Subcutaneous abdominal adipose tissue (tissue), 5 donors: ENCODE measurements at regions not wholly inside any gene's neighbourhood (a gene's known extent, or its start where the extent isn't known, plus 50 kb on each side); places are given as distances from the start of the nearest gene placed in this dataset.

Experiments
- H3K27ac ChIP-seq: one replicate; pipeline ENCODE4 v1.7.0; 2013; ENCODE audit warnings: low read depth, mild to moderate bottlenecking, inconsistent platforms, low read length, moderate library complexity
- H3K27me3 ChIP-seq, 5 donors: one replicate each; pipeline ENCODE4 v1.7.0; 2013; ENCODE audit warnings: low read length in 5 of 5, inconsistent platforms in 1 of 5; ENCODE audit not compliant: control insufficient read depth in 5 of 5, insufficient read depth in 4 of 5
- H3K36me3 ChIP-seq, 5 donors: one replicate each; pipeline ENCODE4 v1.7.0; 2013; ENCODE audit warnings: low read length in 5 of 5; ENCODE audit not compliant: control insufficient read depth in 5 of 5, insufficient read depth in 5 of 5
- H3K4me1 ChIP-seq, 5 donors: one replicate each; pipeline ENCODE4 v1.7.0; 2013; ENCODE audit warnings: low read length in 5 of 5, mild to moderate bottlenecking in 3 of 5, moderate library complexity in 1 of 5; ENCODE audit not compliant: control insufficient read depth in 5 of 5, insufficient read depth in 5 of 5
- H3K4me3 ChIP-seq, 5 donors: one replicate each; pipeline ENCODE4 v1.7.0; 2013; ENCODE audit warnings: low read length in 5 of 5, low read depth in 1 of 5
- H3K9ac ChIP-seq, 5 donors: one replicate each; pipeline ENCODE4 v1.7.0; 2013; ENCODE audit warnings: low read length in 5 of 5, mild to moderate bottlenecking in 4 of 5, moderate library complexity in 3 of 5
- H3K9me3 ChIP-seq, 5 donors: one replicate each; pipeline ENCODE4 v1.7.0; 2013; ENCODE audit warnings: low read length in 5 of 5; ENCODE audit not compliant: control insufficient read depth in 5 of 5
- donor health status: healthy.
- donor health status: healthy.
- donor health status: healthy.
- donor health status: healthy.
- donor health status: healthy.

DNA sequence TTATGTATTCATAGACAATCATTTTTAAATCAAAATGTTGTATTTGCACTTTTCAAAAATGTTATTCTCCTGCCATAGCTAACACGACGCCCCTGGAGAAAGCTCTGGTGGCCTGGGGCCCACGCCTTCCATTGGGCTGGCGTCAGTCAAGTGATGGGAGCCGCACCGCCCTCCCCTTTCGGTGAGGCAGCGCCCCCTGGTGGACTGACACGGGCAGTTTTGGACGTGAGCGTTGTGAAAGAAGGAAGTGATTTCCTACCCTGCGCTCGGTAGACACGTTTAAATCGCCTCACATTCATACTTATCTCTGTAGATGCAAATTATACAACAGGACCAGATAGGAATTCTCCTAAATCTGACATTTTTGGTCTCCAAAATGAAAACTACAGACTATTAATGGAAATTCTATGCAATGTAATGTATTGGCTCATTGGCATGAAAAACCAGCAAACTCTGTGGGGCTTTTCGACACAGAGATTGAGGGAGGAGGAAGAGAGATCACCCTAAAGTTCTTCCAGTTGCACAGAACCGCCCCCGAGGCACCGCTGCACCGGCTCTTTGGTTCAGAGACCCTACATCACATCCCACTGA is 326.2 kb upstream of the SOX11 start:
- no peaks in the 10 kb centered on the region for H3K36me3 ChIP-seq

DNA sequence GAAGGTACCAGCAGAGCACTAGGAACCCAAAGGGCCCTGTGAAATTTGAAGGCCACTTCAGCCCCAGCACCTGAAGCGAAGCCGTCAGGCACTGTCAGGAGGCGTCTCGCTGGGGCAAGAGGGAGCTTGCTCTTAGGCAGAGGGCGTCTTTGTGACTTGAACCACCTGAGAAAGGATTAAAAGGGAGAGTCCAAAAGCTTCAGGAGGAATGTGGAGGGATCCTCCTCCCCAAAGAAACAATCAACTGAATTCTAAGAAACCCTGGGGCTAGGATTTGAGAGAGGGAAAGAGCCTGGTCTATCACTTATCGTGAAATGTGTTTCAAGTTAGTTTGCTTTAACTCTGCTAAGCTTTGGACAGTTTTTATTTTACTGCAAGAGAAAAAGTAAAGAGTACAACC is 324.9 kb upstream of the SOX11 start:
- H3K4me3 ChIP-seq = no peak overlapping the region
- H3K27me3 ChIP-seq = peaks cover 0 to 3% (median 0%) of the 10 kb centered on the region in 5 donors

More for the DNA sequence above, 326.2 kb upstream of the SOX11 start:
- H3K4me1 ChIP-seq = no peaks in the 10 kb centered on the region
- no peaks in the 10 kb centered on the region for H3K9me3 ChIP-seq
- H3K27ac ChIP-seq = no peak overlapping the region
- H3K4me3 ChIP-seq = no peak overlapping the region
- no peak overlapping the region for H3K9ac ChIP-seq
- peaks cover 0 to 3% (median 0%) of the 10 kb centered on the region in 5 donors for H3K27me3 ChIP-seq

DNA sequence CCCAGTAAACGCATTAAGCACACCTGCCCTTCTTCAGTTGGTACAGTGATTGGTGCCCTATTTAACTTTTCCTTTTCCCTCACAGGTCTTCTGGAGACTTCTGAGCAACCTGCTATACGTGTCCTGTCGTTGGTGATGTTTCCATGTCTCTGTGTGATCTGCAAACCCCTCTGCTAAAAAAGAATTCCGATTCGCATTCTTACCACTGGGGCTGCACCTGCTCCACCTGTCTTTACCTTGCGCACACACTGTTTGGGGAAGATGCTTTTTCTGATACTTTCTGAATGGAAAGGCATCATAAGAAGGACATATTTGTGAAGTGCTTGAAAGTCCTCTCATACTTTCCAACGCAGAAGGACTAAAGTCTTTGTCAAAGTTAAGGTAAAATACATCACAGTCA is 323.9 kb upstream of the SOX11 start:
- Histone ChIP-seq H3K4me3 (no peak overlapping the region), H3K36me3 (no peaks in the 10 kb centered on the region), H3K4me1 (no peaks in the 10 kb centered on the region), H3K9me3 (no peaks in the 10 kb centered on the region), H3K9ac (no peak overlapping the region), H3K27me3 (peaks cover 0 to 5% (median under 1%) of the 10 kb centered on the region in 5 donors), H3K27ac (no peak overlapping the region)

More for the DNA sequence above, 324.9 kb upstream of the SOX11 start:
- Histone ChIP-seq H3K36me3 (no peaks in the 10 kb centered on the region), H3K9ac (no peak overlapping the region), H3K9me3 (no peaks in the 10 kb centered on the region), H3K4me1 (no peaks in the 10 kb centered on the region), H3K27ac (no peak overlapping the region)

DNA sequence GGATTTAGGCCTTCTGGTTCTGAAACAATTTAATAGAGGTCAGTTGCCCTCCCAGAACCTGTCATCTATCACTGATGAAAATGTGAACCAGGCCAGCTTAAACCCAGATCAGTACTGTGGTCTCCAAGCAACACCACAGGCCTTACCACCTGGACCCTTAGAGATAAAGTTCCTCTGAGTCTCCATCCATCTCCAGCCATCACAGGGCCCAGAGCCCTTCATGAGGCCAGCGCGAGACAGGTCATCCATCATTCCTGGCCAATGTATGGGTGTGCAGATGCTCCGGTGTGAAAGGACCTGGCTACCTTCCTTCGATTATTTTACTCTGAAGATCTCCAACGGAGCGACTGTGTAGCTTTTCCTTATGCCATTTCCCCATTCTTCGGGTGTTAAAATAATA is 322.7 kb upstream of the SOX11 start:
- no peaks in the 10 kb centered on the region for H3K36me3 ChIP-seq
- no peak overlapping the region for H3K9ac ChIP-seq
- peaks cover 0 to 5% (median 2%) of the 10 kb centered on the region in 5 donors for H3K27me3 ChIP-seq
- peaks cover 0 to 2% (median 0%) of the 10 kb centered on the region in 5 donors for H3K4me1 ChIP-seq
- no peaks in the 10 kb centered on the region for H3K9me3 ChIP-seq
- no peak overlapping the region for H3K27ac ChIP-seq
- no peak overlapping the region for H3K4me3 ChIP-seq

DNA sequence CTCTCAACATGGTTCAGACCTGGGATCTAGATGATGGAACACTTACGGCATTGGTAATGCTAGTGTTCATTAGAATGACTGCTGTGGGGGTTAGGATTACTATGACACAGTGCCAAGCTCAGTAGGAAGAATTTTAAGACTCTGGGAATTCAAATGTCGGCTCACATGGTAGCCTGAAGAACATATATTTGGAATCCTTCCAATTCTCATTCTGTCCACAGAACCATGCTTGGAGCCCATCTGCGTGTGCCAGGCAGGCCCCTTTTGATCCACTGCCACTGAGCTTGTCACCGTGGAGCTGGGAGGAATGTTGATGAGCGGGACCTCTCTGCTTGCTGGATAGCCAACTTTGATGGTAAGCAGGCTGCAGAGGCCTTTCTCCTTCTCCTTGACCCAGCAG is 322.0 kb upstream of the SOX11 start:
- no peak overlapping the region for H3K9ac ChIP-seq
- no peak overlapping the region for H3K4me3 ChIP-seq
- peaks cover 0 to 8% (median 0%) of the 10 kb centered on the region in 5 donors for H3K4me1 ChIP-seq
- H3K36me3 ChIP-seq = no peaks in the 10 kb centered on the region
- H3K27me3 ChIP-seq = peaks cover 0 to 5% (median 2%) of the 10 kb centered on the region in 5 donors
- no peaks in the 10 kb centered on the region for H3K9me3 ChIP-seq
- no peak overlapping the region for H3K27ac ChIP-seq

DNA sequence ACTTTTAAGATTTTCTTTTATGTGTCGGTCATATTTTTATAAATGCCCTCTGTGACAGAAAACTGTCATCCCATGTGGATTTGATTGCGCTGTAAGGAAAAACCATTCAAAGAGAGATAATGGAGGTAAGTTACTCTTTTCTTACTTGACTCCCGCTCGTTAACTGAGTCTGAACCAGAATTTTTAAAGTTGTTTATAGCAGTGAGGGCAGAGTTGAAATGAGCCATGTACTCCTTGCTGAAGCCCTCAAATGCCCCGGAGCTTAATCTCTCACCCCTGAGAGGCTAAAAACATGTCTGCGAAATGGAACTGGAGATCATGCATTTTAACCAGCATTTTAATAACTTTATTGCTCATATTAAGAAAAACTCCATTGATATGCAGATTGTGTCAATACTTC is 320.0 kb upstream of the SOX11 start:
- Histone ChIP-seq H3K4me1 (peaks cover 0 to 8% (median 0%) of the 10 kb centered on the region in 5 donors), H3K27me3 (peaks cover 0 to 5% (median 4%) of the 10 kb centered on the region in 5 donors), H3K36me3 (no peaks in the 10 kb centered on the region), H3K4me3 (no peak overlapping the region), H3K9me3 (no peaks in the 10 kb centered on the region), H3K27ac (no peak overlapping the region), H3K9ac (no peak overlapping the region)

DNA sequence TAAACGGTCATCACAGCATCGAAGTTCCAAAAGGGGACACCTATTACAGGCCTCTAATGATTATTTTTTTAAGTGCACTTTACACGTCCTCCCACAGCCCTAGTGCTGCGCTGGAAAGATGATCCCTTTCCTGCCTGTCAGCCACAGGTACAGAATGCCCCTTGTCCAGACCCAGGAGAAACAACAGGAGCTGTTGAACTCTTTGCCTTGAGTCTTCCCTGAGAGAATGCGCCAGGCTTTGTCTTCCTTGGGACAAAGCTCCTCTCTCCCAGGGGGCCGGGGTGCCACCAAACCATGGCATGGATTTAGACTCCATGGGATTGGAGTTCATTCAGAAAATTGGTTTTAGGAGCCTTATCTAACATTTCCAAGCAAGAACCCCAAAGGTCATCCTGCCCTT is 319.0 kb upstream of the SOX11 start:
- no peaks in the 10 kb centered on the region for H3K36me3 ChIP-seq
- no peak overlapping the region for H3K27ac ChIP-seq
- no peaks in the 10 kb centered on the region for H3K9me3 ChIP-seq
- H3K4me1 ChIP-seq = peaks cover 0 to 8% (median 0%) of the 10 kb centered on the region in 5 donors
- peaks cover 0 to 5% (median 4%) of the 10 kb centered on the region in 5 donors for H3K27me3 ChIP-seq
- H3K4me3 ChIP-seq = no peak overlapping the region
- H3K9ac ChIP-seq = no peak overlapping the region

DNA sequence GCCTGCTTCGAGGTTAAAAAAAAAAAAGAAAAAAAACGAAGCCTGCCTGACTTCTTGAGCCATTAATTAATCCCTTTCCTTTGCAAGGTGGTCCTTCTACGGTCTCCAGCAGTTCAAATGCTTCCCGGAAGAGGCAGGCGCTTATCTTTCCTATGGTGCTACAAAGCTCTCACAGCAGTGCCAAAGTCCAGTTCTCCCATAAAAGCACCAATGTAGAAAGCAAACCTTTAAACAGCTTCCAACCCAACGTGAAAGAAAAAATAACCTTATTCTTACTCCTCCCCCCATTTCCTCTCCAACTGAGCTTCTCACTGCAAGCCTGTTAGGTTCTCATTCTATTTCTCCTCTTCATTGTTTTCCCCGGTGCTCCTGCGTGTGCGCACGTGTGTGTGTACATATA is 317.4 kb upstream of the SOX11 start:
- H3K4me3 ChIP-seq = no peak overlapping the region
- peaks cover 0 to 8% (median 0%) of the 10 kb centered on the region in 5 donors for H3K4me1 ChIP-seq
- H3K9me3 ChIP-seq = no peaks in the 10 kb centered on the region
- no peaks in the 10 kb centered on the region for H3K36me3 ChIP-seq
- H3K27me3 ChIP-seq = peaks cover 0 to 5% (median 4%) of the 10 kb centered on the region in 5 donors
- no peak overlapping the region for H3K9ac ChIP-seq
- no peak overlapping the region for H3K27ac ChIP-seq

DNA sequence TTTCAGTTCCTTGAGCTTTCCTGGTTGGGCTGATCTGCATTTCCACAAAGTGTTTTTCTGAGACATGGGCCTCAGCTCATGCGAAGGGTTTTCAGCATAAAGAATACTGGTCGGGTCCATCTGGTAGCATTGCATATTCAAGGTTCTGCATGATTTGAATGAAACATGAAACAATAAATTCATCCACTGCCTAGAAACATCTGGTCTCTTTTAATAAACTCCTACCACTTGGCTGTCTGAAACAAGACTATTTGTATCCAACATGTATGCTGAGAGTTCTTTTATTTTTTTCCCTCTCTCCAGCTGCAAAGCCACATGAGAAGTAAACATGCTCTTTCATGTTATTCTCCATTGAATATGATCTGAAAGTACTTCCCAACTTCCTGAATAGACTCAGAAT is 314.9 kb upstream of the SOX11 start:
- peaks cover 0 to 4% (median 2%) of the 10 kb centered on the region in 5 donors for H3K27me3 ChIP-seq
- H3K9ac ChIP-seq = no peak overlapping the region
- no peaks in the 10 kb centered on the region for H3K36me3 ChIP-seq
- no peak overlapping the region for H3K4me3 ChIP-seq
- H3K9me3 ChIP-seq = no peaks in the 10 kb centered on the region
- H3K27ac ChIP-seq = no peak overlapping the region
- H3K4me1 ChIP-seq = peaks cover 0 to 8% (median 0%) of the 10 kb centered on the region in 5 donors

DNA sequence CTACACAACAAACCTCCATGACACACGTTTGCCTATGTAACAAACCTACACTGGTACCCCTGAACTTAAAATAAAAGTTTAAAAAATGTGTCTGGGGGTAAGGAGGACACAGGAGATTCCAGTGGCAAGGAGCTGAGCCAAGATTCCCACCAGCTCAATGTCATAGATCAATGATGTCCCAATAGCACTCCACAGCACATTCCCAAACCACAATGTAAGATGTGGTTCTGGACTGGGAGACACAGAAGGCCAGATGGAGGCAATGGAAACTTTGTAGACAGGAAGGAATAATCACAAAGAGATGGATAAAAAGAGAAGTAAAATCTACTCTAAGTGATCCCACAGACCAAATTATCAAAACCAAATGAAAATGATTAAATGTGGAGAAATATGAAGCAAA is 312.4 kb upstream of the SOX11 start:
- Histone ChIP-seq H3K9me3 (no peaks in the 10 kb centered on the region), H3K4me1 (peaks cover 0 to 3% (median 0%) of the 10 kb centered on the region in 5 donors), H3K9ac (no peak overlapping the region), H3K27me3 (peaks cover 0 to 2% (median 0%) of the 10 kb centered on the region in 5 donors), H3K27ac (no peak overlapping the region), H3K36me3 (no peaks in the 10 kb centered on the region), H3K4me3 (no peak overlapping the region)
